ENCODE measurements at regions not wholly inside any gene's neighbourhood (a gene's known extent, or its start where the extent isn't known, plus 50 kb on each side); places are given as distances from the start of the nearest gene placed in this dataset.

DNA sequence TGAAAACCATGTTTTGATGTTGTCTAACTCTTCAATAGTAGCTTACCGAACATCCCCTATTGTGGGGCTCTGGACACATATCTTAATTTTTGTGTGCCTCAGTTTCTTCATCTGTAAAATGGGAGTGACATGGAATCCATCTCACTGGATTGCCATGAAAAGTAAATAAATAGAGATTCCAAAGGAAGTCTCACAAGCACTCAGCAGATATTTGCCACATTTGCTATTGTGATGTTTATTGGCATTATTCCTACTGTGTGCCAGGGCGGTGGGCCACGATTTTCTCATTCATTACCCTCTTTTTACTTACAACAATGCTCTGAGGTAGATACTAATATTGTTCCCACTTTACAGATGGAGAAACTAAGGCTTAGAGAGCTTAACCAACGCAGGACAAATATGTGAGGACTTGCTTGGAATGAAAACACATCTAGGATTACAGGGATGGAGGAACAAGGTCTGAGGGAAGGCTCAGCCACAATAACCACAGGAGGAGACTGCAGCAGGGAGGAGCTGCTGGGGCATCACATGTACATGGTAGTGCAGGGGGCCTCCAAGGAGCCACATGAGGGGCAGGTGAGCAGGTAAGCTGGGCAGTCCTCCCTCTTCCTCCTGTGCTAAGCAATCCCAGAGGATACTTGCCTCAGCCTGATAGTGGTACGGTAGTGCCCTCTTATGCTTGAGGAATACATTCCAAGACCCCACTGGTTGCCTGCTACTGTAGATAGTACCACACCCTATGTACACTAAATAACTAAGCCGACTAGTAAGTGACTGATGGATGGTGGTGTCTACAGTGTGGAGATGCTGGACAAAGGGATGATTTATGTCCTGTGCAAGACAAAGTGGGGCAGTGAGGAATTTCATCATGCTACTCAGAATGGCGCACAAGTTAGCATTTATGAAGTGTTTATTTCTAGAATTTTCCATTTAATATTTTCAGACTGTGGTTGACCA lies 176.9 kb downstream of the FOXA2 start:
- intact Hi-C loops (cut with micrococcal nuclease), result no loop called here

DNA sequence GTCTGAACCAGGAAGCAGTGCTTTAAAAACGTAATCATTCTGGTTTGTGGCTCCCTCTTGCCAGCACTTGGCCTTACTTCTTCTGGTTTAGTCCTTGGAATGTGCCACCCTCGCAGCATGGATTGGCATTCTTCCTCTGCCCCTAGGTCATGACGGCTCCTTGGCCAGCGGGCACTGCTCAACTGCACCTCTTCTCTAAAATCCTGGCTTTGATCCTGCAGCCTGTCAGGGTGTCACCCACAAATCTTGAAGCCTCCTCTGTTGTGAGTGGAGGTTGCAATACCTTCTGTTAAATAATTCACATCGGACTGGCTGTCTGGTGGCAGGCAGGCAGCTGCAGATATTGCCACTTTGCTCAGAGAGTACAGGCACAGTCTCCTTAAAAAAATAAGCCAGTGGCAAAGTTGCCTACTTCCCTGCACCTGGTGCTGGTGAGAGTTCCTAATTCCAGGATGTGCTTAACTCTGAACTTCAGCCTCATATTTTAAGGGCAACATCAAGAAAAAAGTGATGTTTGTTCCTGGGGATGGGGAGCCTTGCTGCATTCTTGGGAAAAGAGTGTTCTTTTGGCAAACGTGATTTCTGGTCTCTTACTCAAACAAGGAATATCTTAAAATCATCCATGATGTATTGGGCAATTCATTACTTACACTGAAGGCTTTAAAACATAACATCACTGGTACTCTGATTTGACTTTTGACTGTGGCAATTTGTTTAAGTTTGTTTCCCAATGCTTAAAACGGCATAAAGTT lies 179.8 kb downstream of the FOXA2 start:
- intact Hi-C loops (cut with micrococcal nuclease), result no loop called here

DNA sequence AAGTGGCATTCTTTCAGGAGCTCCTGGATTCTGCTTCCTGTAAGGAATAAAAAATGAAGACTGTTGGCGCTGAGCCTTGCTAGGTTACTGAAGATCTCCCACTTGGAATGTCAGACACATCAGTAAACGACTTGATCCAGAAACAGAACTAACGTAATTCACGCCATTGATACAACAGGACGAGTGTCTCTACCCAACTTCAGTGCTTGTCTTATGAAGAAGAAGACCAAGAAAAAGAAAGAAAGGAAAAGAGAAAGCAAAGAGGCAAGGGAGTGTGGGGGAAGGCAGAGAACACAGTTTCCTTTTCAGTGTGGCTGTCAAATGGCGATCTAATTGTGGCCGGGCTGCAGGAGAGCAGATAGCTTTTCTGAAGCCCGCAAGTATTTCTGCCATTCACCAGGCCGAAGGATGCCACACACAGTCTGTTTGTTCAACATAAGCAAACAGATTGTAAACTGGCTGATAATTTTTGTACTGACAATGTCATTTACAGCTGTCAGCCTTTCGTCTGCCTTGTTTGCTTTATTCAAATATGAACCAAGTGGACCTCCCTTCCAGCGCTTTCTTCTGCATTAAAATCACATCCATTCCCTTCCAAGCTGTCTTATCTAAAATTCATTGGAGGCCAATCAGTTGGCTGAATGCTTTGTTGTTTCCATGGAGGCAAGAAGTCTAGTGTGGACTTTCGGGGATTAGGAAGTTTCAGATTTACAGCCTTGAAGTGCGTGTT lies 180.6 kb downstream of the FOXA2 start:
- intact Hi-C loops (cut with micrococcal nuclease), result no loop called here

- intact Hi-C loops (cut with micrococcal nuclease), result no loop called here
Measured at GRCh38 chr20:22403022-22403631, 181.2 kb downstream of the FOXA2 start.

DNA sequence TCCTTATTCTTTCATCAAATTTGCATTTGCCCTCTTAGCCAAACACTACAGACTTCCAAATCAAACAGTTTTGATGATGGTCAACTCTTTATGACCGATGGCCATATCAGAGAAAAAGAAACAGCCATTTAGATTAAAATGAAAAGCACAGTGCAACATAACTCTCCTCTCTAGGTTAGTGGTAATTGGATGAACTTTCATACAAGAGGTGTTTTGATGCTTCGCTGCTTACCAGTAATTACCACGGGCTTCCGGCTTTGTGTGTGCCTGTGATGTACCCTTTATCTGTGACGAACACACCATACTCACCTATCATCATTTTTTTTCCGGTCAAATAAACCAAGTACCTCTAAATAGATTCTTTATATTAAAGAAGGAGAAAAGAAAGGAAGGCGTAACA lies 181.8 kb downstream of the FOXA2 start:
- intact Hi-C loops (cut with micrococcal nuclease), result no loop called here

DNA sequence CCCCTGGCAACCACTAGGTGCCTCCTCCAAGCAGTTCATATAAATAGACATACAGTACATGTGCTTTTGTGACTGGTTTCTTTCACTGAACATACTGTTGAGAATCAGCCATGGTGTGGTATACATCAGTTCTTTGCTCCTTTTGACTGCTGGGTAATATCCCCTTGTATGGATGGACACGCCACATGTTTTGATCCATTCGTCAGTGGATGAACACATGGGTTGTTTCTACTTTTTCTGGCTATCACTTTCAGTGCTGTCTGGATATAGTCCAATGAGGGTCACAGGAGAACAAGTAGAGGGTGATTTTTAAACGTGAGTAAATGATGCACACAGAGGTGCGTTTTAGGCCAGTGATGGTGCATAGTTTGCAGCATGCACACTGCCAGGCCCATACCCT lies 183.9 kb downstream of the FOXA2 start:
- intact Hi-C loops (cut with micrococcal nuclease), result no loop called here

DNA sequence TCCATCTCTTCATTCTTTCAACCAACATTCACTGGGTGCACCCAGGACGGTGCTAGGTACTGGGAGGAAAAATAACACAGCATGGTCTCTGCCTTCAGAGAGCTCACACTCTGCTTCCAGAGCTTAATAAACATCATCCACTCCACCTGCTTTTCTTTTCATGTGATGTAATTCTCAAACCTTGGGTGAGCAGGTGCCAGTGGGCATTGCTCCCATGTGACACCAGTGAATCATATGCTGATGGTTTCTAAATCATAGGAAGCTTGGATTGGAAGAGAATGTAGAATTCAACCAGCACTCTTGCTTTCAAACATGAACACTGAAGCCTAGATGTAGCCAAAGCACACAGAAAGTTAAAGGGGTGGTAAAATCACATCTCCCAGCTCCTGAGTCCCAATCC lies 189.8 kb downstream of the FOXA2 start:
- intact Hi-C loops (cut with micrococcal nuclease), result no loop called here

GRCh38 chr20:22390543-22390903 lies 193.8 kb downstream of the FOXA2 start:
- intact Hi-C loops (cut with micrococcal nuclease), result no loop called here

GRCh38 chr20:22389836-22390542 lies 194.4 kb downstream of the FOXA2 start:
- intact Hi-C loops (cut with micrococcal nuclease), result no loop called here

- intact Hi-C loops (cut with micrococcal nuclease), result no loop called here
Measured at GRCh38 chr20:22387452-22387851, 196.9 kb downstream of the FOXA2 start.

DNA sequence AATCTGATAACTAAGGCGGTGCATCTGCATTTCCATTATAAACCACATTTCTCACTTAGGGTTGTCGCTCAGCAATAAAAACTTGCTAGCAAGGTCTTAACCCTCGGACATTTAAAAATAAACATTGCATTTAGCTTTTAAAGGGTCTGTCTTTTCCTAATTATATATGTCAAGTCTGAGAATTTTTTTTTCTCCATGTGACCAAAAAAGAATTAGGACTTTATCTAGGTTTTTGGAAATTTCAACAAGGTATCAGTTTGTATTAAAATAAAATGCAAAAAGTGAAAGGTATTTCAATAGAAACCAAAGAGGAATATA lies 198.1 kb downstream of the FOXA2 start:
- intact Hi-C loops (cut with micrococcal nuclease), result no loop called here

DNA sequence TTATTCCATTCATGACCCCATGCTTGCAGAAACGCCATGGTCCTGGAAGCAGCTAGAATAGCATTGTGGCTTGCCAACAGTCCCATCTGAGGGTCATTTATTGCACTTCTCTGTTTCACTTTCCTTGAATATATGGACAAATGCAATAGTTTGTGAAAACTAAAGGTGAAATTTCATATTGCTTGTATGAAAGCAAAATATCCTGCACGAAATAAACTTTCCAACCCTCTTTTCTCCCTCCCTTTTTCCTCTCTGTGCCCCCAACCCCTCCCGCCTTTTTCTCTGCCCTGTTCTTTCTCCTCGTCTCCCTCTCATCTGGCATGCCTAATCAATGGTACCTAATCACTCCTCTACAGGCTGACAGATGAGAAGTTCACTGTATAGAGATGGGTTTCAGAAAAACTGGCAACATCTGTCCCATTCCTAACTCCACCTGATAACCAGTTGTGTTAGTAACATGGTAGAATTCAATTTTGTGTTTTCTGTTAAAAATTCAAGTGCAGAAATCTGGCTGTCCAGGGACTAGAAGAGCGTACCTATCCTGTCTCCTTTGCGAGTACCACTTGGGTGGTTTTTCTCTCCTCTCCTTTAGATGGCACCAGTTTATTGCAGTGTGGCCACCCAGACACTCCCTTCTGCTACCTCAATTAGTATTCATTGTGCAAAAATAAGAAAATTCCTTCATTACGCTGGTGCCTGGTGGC lies 198.6 kb downstream of the FOXA2 start:
- intact Hi-C loops (cut with micrococcal nuclease), result no loop called here

DNA sequence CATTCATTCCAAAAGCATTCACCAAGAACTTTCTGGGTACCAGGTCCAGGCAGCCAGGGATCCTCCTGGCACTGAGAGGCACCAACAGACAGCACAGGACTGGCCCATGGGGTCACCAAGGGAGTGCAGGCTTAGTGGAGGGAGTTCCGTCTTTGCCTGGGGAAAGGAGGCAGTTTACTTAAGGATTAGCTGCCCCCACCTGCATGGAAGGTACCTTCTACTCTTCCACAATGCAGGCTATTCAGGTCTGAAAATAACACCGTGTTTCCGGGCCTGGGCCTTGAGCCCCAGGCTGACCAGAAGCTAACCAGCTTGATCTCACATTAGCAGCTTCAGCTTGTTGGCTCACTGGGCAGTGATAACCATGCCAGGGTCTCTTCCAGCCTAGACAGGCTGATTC lies 199.4 kb downstream of the FOXA2 start:
- intact Hi-C loops (cut with micrococcal nuclease), result no loop called here

DNA sequence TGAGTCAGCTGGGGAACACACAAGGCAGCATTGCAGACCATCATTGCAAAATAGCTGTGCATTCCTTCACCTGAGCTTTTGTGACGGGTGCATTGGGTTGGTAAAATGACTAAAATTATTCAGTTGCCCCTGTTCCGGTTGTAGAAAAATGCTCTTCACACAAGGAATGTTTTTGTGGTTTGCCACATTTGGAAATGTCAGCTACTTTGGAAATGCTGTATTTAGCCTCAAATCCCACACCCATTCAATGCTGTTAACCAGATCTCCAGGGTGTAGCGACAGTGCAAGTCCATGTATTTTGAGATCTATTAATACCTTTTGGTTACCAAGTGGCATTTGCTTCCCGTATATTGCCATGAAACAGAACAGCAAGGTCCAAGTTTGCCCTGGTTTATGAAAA lies 201.2 kb downstream of the FOXA2 start:
- intact Hi-C loops (cut with micrococcal nuclease), result no loop called here

DNA sequence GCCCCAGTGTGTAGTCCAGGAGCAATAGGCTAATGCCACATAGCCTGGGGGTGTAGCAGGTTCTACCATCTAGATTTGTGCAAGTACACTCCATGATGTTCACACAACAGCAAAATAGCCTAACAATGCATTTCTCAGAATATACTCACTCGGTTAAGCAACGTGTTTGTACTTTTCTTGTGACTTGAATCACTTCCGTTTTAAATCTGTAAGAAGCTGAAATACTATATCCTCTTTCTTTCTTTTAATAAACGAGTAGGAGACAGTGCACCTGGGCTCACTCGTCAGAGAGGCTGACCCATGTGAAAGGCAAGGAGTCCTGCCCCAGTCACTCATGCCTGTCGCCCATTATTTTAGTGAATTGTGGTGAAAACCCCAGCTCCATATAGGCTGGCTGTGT lies 201.6 kb downstream of the FOXA2 start:
- intact Hi-C loops (cut with micrococcal nuclease), result no loop called here

- intact Hi-C loops (cut with micrococcal nuclease), result no loop called here
Measured at GRCh38 chr20:22381812-22382416, 202.5 kb downstream of the FOXA2 start.

DNA sequence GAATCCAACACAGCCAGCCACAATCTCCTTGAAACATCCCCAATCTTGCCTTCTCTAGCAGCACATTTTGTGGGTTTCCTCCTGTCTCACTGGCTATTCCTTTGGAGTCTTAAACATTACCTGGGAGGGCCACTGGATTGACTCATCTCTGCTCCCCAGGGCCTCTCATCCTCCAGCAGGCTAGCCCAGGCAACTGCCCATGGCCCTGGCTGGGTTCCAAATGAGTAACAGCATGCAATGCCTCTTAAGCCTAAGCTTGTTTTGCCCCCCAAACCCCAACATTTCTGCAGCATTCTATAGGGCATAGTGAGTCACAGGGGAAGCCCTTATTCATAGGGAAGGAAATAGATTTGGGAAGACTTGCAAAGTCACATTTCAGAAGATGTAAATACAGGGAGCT lies 204.9 kb downstream of the FOXA2 start:
- intact Hi-C loops (cut with micrococcal nuclease), result no loop called here

DNA sequence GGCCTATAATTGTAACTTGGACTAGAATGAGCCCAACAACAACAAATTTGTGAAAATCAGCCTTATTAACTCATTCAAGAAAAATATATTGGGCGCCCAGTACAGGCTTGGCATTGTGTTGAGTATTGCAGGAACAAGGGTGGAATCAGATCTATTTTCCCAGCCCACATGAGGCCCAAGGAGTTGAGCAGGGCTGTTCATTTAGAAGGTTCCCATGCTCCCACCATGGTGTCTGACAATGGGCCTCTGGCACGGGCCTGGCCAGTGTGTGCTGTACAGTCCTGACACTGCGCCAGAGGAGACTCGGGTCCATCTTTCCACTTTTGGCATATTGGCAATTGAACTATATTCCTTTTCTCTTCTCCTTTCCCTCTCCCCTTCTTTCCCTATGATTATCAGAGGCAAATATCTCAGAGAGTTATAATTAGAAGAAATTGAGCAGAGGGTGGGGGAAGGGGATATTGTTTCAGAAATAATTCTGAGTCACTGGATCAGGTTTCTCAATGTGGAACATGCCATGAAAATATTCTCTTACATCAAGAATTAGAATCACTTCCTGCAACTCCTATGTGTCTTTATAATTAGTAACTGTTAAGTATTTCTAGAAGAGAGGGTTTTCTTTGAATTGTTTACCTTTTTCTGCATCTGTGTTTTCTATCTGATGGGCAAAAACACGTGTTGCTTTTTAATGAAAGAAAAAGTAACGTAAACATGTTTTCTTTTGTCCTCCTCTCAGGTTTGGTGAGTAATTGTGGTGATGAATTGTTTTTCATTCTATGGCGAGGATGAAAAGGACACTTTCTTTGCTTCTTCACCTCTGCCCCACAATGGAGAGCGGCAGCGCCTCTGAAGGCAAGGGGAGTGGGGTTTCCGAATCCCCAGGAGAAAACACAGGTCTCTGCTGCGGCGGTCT lies 209.4 kb downstream of the FOXA2 start:
- intact Hi-C loops (cut with micrococcal nuclease), result no loop called here

- intact Hi-C loops (cut with micrococcal nuclease), result no loop called here
Measured at GRCh38 chr20:22374066-22374465, 210.3 kb downstream of the FOXA2 start.
